Heart left ventricle (tissue), 13 donors: ENCODE measurements at regions not wholly inside any gene's neighbourhood (a gene's known extent, or its start where the extent isn't known, plus 50 kb on each side); places are given as distances from the start of the nearest gene placed in this dataset.

ENCODE experiments used
- CTCF ChIP-seq, 12 donors: fragments of 200-600 bp; sonication (generic) in 4 of 12; IDR thresholded peaks; one replicate each; pipeline versions ENCODE4 v1.5.0 to v1.8.0; 2018 to 2022; ENCODE audit warnings: antibody characterized with exemption in 12 of 12, mild to moderate bottlenecking in 5 of 12
- POLR2A ChIP-seq, 2 donors: fragments of 450-650 bp; IDR thresholded peaks; one replicate each; pipeline ENCODE4 v1.6.1; 2017; ENCODE audit warnings: antibody characterized with exemption in 2 of 2, mild to moderate bottlenecking in 2 of 2, moderate library complexity in 2 of 2
- donor health status: ischemic (EF 13 %, LVEDD 7.1; RV severe dilation, severe dysfunction).
- donor health status: DM: no; HTN: yes; CAD: no.
- donor health status: DM: no; HTN: no; CAD: no.
- donor health status: ischemic (EF 25% LVEDD 6.9; RV normal size, moderate dysfunction).
- donor health status: ischemic (EF 25% LVEDD 5.7; RV mildly dilated, moderate dysfunction).
- donor health status: ischemic (EF 35%, LVEDD 5.7; RV mildly dilated, moderate dysfunction).
- donor health status: nonischemic (EF 11% LVEDD 7.7; RV severe dilation, severe dysfunction).
- donor health status: DM: yes; HTN: yes; CAD: no.
- donor health status: PGD.
- donor health status: ischemic (EF 29% LVEDD 5.4; RV normal size, mild dysfunction).
- donor health status: nonischemic (EF 23%, LVEDD 6.1; RV moderate dilation, normal function).

- TF ChIP-seq CTCF (IDR thresholded peaks at IDR 0.05) = no peak
- no peak for TF ChIP-seq POLR2A (IDR thresholded peaks at IDR 0.05)
Measured at GRCh38 chr18:10074728-10075127, 160.9 kb downstream of the VAPA start.
